ENCODE measurements at regions not wholly inside any gene's neighbourhood (a gene's known extent, or its start where the extent isn't known, plus 50 kb on each side); places are given as distances from the start of the nearest gene placed in this dataset.

- H3K4me1 ChIP-seq (ENCODE audit: insufficient read depth, low read length) = peaks cover 14% of the 10 kb centered on the region
- H2AFZ ChIP-seq (ENCODE audit: low read depth, low read length) = no peak overlapping the region
- no peak overlapping the region for H3K4me3 ChIP-seq (ENCODE audit: low read depth in 1 of 2, low read length in 2 of 2)
- no peaks in the 10 kb centered on the region for H3K27me3 ChIP-seq (ENCODE audit: insufficient read depth, low read length, poor library complexity)
- no peaks in the 10 kb centered on the region for H3K9me3 ChIP-seq (ENCODE audit: insufficient read depth, low read length, severe bottlenecking)
- H3K79me2 ChIP-seq (ENCODE audit: insufficient read depth, low read length) = no peaks in the 10 kb centered on the region
- H4K20me1 ChIP-seq (ENCODE audit: insufficient read depth, low read length) = no peaks in the 10 kb centered on the region
- no peaks in the 10 kb centered on the region for H3K36me3 ChIP-seq (ENCODE audit: insufficient read depth, low read length)
- H3K9ac ChIP-seq (ENCODE audit: low read depth, low read length) = no peak overlapping the region
- no peak for DNase-seq
- H3K4me2 ChIP-seq (ENCODE audit: insufficient read depth, low read length) = no peak overlapping the region
- no peak for ATAC-seq (ENCODE audit: insufficient read depth, low read depth)
- no peak overlapping the region for H3K27ac ChIP-seq (ENCODE audit: low read length)
- TF ChIP-seq CTCF (IDR thresholded peaks at IDR 0.05; ENCODE audit: borderline replicate concordance, extremely low read depth, low read length, poor library complexity, severe bottlenecking) = no peak
- TF ChIP-seq EZH2 (IDR thresholded peaks at IDR 0.05; ENCODE audit: borderline replicate concordance, low read depth, low read length, severe bottlenecking) = no peak
These were observed 52.0 kb upstream of the RANBP6 start for GRCh38 chr9:6067426-6067825.
